ENCODE measurements at regions not wholly inside any gene's neighbourhood (a gene's known extent, or its start where the extent isn't known, plus 50 kb on each side); places are given as distances from the start of the nearest gene placed in this dataset.
"Not testable (repeated sequence)": the region's sequence is repeated elsewhere in the genome, so short reads cannot be mapped to it uniquely, and the experiment has no call there.

DNA sequence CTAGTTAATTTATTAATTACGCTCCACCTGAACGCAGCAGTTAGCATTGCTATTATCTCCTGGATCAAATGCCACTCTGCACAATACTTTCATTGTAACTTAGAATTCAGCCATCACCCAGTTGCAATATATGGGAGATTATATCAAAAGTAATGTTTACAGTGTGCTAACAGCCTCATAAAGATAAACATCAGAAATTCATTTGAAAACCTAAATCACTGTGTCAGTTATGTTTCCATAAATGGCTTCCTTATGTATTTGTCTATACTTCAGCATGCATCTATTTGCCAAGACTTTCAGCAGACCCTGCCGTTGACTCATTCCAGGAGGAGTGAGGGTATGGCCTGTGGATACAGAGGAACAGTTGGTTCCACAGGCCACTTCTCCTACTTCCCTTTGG is 300.1 kb downstream of the TFAP2B start:
- Histone ChIP-seq H3K9me3 (ENCODE audit: control insufficient read depth, low read length) (no peaks in the 10 kb centered on the region), H3K27ac (no peak overlapping the region), H3K79me2 (no peaks in the 10 kb centered on the region), H2AFZ (no peak overlapping the region), H3K27me3 (ENCODE audit: control insufficient read depth, insufficient read depth, low read length) (no peaks in the 10 kb centered on the region), H3K4me2 (ENCODE audit: low read length) (no peak overlapping the region), H3K36me3 (ENCODE audit: control insufficient read depth, insufficient read depth, low read length) (no peaks in the 10 kb centered on the region), H3K4me1 (no peaks in the 10 kb centered on the region), H3K4me3 (ENCODE audit: low read depth, low read length) (no peak overlapping the region), H3K9ac (no peak overlapping the region)
- TF ChIP-seq, protein P1, sequence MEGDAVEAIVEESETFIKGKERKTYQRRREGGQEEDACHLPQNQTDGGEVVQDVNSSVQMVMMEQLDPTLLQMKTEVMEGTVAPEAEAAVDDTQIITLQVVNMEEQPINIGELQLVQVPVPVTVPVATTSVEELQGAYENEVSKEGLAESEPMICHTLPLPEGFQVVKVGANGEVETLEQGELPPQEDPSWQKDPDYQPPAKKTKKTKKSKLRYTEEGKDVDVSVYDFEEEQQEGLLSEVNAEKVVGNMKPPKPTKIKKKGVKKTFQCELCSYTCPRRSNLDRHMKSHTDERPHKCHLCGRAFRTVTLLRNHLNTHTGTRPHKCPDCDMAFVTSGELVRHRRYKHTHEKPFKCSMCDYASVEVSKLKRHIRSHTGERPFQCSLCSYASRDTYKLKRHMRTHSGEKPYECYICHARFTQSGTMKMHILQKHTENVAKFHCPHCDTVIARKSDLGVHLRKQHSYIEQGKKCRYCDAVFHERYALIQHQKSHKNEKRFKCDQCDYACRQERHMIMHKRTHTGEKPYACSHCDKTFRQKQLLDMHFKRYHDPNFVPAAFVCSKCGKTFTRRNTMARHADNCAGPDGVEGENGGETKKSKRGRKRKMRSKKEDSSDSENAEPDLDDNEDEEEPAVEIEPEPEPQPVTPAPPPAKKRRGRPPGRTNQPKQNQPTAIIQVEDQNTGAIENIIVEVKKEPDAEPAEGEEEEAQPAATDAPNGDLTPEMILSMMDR (IDR thresholded peaks at IDR 0.05): no peak

DNA sequence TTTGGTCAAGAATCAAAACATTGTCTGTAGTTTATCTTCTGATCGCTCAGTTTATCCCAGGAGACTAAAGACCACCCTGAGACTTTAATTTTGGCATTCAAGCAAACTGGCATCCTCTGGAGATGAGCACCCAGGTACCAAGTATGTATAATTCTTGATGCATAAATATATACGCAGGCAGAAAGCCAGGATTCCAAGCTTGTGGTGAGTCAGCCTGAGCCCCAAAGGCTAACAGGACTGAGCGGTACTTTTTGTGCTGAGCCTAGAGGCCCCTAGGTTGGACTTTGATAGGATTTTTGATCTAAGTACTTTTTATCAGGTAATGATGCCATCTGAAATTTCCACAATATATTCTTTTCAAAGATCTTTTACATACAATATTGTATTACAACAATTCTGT is 301.3 kb downstream of the TFAP2B start:
- Histone ChIP-seq H3K27ac (no peak overlapping the region), H3K4me1 (no peaks in the 10 kb centered on the region), H3K9me3 (ENCODE audit: control insufficient read depth, low read length) (no peaks in the 10 kb centered on the region), H3K9ac (no peak overlapping the region), H3K4me3 (ENCODE audit: low read depth, low read length) (no peak overlapping the region), H3K4me2 (ENCODE audit: low read length) (no peak overlapping the region), H3K79me2 (no peaks in the 10 kb centered on the region), H3K27me3 (ENCODE audit: control insufficient read depth, insufficient read depth, low read length) (no peaks in the 10 kb centered on the region), H2AFZ (no peak overlapping the region), H3K36me3 (ENCODE audit: control insufficient read depth, insufficient read depth, low read length) (no peaks in the 10 kb centered on the region)
- TF ChIP-seq, protein P1 (IDR thresholded peaks at IDR 0.05): no peak

DNA sequence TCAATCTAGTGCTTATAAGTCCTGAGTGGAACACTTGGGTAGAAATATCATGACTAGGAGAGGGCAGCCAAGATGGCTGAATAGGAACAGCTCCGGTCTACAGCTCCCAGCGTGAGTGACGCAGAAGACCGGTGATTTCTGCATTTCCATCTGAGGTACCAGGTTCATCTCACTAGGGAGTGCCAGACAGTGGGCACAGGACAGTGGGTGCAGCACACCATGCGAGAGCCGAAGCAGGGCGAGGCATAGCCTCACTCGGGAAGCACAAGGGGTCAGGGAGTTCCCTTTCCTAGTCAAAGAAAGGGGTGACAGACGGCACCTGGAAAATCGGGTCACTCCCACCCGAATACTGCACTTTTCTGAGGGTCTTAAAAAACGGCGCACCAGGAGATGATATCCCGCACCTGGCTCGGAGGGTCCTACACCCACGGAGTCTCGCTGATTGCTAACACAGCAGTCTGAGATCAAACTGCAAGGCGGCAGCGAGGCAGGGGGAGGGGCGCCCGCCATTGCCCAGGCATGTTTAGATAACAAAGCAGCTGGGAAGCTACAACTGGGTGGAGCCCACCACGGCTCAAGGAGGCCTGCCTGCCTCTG is 302.8 kb downstream of the TFAP2B start:
- H3K4me2 ChIP-seq (ENCODE audit: low read length); H3K36me3 ChIP-seq (ENCODE audit: control insufficient read depth, insufficient read depth, low read length); H2AFZ ChIP-seq; H3K9me3 ChIP-seq (ENCODE audit: control insufficient read depth, low read length); H3K27ac ChIP-seq; H3K27me3 ChIP-seq (ENCODE audit: control insufficient read depth, insufficient read depth, low read length); H3K9ac ChIP-seq; H3K4me1 ChIP-seq; H3K4me3 ChIP-seq (ENCODE audit: low read depth, low read length); H3K79me2 ChIP-seq: not testable (repeated sequence)

DNA sequence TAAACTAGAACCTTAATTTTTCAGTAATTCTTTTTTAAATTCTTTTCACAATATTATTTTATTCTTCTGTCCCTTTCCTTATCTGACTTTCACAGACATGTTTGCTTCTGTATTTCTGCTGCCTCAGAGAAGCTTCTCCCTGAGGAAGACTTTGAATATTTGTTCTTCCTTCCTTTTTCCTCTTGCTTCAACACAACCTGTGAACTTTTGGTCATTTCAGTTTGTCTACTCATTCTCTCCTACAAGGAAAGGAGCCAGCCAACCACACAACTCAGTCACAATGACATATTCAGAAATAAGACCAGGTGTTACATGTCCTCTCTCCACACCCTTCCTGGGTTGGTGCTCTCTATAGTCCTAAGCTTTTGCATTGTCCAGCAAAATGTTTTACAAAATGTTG is 310.4 kb downstream of the TFAP2B start:
- H3K4me3 ChIP-seq (ENCODE audit: low read depth, low read length): no peak overlapping the region
- no peak overlapping the region for H3K4me2 ChIP-seq (ENCODE audit: low read length)
- no peaks in the 10 kb centered on the region for H3K36me3 ChIP-seq (ENCODE audit: control insufficient read depth, insufficient read depth, low read length)
- TF ChIP-seq, protein P1 (IDR thresholded peaks at IDR 0.05): no peak
- no peak overlapping the region for H3K27ac ChIP-seq
- no peaks in the 10 kb centered on the region for H3K9me3 ChIP-seq (ENCODE audit: control insufficient read depth, low read length)
- no peaks in the 10 kb centered on the region for H3K27me3 ChIP-seq (ENCODE audit: control insufficient read depth, insufficient read depth, low read length)
- H3K79me2 ChIP-seq: no peaks in the 10 kb centered on the region
- no peaks in the 10 kb centered on the region for H3K4me1 ChIP-seq
- H2AFZ ChIP-seq: no peak overlapping the region
- H3K9ac ChIP-seq: no peak overlapping the region

DNA sequence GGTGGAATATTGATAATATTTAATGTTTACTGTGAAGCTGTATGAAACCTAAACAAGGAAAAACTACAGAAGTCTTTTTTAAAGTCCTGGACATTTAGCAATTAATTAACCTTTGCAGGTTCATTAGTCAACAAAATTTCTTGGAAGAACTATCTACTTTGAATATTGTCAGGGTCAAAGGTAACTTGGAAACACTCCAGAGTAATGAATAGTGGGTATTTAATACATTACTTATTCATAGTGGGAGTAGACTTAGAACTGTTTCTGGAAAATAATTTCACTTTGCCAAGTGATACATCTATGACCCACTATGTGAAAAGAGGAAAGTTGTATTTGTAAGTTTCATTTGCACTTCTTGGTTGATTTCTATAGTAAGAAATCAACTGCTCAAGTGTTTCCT is 319.1 kb downstream of the TFAP2B start:
- Histone ChIP-seq H2AFZ (no peak overlapping the region), H3K36me3 (ENCODE audit: control insufficient read depth, insufficient read depth, low read length) (no peaks in the 10 kb centered on the region), H3K27me3 (ENCODE audit: control insufficient read depth, insufficient read depth, low read length) (no peaks in the 10 kb centered on the region), H3K9me3 (ENCODE audit: control insufficient read depth, low read length) (no peaks in the 10 kb centered on the region), H3K79me2 (no peaks in the 10 kb centered on the region), H3K4me1 (no peaks in the 10 kb centered on the region), H3K27ac (no peak overlapping the region), H3K9ac (no peak overlapping the region), H3K4me2 (ENCODE audit: low read length) (no peak overlapping the region), H3K4me3 (ENCODE audit: low read depth, low read length) (no peak overlapping the region)
- TF ChIP-seq, protein P1 (IDR thresholded peaks at IDR 0.05): no peak

All from parathyroid adenoma (tissue), 2 donors.